GM12891 (cell line): ENCODE measurements at regions not wholly inside any gene's neighbourhood (a gene's known extent, or its start where the extent isn't known, plus 50 kb on each side); places are given as distances from the start of the nearest gene placed in this dataset.

Source experiments
- PAX5 ChIP-seq: IDR thresholded peaks from 2 replicates; pipeline ENCODE4 v1.6.1; 2011; ENCODE audit warnings: low read length, moderate library complexity, mild to moderate bottlenecking; ENCODE audit not compliant: insufficient read depth, severe bottlenecking
- POLR2A ChIP-seq: IDR thresholded peaks from 2 replicates; pipeline ENCODE4 v1.6.1; 2011; ENCODE audit warnings: low read depth, low read length, control low read depth
- POLR2AphosphoS5 ChIP-seq: IDR thresholded peaks from 2 replicates; pipeline ENCODE4 v1.6.1; 2011; ENCODE audit warnings: low read depth, low read length, control low read depth
- POU2F2 ChIP-seq: IDR thresholded peaks from 2 replicates; pipeline ENCODE4 v1.6.1; 2011; ENCODE audit warnings: low read depth, mild to moderate bottlenecking, control low read depth, low read length, moderate library complexity
- SPI1 ChIP-seq: IDR thresholded peaks from 2 replicates; pipeline ENCODE4 v1.6.1; 2011; ENCODE audit warnings: low read depth, low read length, control low read depth

DNA sequence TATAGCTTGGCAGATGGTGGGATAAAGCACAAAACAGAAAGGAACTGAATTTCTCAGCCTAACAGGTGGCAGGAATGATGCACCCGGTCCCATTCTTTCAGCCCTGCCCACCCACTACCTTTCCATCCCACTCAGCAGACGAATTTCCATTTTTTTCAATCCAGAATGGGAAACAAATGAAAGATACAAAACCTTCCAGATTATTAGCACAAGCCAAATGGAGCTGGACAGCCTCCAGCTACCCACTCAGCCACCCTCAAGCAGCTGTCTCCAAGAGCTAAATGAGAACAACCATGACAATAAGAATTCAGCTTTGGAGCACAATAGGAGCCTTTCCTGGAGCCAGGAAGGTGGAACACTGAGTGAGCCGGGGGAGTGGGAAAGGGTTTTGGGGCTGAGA, 96.3 kb upstream of the ST6GALNAC5 start:
- no peak for TF ChIP-seq POLR2A
- TF ChIP-seq SPI1 = no peak
- TF ChIP-seq PAX5 = no peak
- no peak for TF ChIP-seq POU2F2
- no peak for TF ChIP-seq POLR2AphosphoS5
